ENCODE measurements at regions not wholly inside any gene's neighbourhood (a gene's known extent, or its start where the extent isn't known, plus 50 kb on each side); places are given as distances from the start of the nearest gene placed in this dataset.

DNA sequence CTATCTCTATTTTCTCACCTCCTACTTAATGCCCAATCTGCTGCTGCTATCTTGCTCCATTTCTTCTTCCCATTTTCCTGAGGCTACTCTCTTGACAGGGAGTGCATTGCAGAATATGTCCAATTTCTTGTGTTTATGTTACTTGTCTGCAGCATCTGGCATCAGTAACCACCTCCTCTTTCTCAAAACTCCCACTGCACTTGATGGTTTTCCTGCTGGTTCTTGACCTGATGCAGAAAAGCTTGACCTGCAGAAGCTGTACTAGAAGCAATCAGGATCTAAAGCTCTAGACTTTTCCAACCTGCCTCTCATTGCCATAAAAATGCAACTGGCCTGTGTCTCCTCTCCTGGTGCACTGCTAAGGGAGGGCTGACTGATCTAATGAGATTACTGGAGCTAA is 287.8 kb downstream of the ZEB1 start:
- DNase-seq (ENCODE audit: low read depth): no peak

DNA sequence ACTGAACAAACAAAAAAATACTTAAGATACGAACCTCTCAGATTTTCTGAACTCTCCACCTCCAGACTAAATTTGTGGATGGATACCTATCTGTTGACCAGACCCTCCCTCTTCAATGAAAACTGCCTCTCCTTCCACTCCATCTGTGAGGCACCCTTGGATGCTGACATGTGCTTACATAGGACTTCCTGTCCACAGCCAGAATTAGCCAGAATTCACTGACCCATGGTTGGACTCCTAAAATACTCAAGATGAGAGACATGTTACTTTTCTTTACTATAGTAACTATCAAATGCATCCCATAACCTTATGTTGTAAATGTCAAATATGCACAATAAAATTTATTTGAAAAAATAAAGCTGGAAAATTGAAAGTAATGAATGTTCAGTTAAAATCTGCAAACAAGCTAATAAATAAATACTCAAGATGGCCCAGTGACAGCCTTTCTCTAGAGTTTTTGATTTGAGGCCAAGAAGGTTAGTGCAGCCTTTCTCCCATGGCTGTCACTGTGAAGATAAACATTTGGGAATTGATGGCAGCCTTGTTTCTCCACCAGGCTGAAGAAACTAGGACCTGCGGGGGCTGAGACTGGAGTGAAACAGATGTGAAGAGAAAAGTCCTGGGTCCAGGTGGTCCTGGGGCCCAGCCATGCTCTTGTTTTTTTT is 287.0 kb downstream of the ZEB1 start:
- no peak for DNase-seq (ENCODE audit: low read depth)

DNA sequence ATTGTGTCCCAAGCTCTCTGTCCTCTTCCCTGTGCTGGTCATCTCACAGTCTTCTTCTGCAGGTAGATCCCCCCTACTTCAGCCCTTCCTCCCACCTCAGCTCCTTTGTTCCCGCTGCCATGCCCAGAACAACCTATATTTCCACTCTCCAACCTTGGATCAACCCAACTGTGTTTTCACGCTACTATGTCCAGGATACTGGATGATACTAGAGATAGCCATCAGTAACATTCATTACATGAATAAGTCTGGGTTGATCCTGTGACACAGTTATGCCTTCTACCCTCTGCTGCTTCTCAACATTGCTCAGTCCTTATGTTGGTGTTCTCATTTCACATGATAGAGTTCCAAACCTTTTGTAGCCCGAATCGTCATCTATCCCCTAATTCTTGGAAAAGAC is 286.4 kb downstream of the ZEB1 start:
- DNase-seq (ENCODE audit: low read depth): no peak

DNA sequence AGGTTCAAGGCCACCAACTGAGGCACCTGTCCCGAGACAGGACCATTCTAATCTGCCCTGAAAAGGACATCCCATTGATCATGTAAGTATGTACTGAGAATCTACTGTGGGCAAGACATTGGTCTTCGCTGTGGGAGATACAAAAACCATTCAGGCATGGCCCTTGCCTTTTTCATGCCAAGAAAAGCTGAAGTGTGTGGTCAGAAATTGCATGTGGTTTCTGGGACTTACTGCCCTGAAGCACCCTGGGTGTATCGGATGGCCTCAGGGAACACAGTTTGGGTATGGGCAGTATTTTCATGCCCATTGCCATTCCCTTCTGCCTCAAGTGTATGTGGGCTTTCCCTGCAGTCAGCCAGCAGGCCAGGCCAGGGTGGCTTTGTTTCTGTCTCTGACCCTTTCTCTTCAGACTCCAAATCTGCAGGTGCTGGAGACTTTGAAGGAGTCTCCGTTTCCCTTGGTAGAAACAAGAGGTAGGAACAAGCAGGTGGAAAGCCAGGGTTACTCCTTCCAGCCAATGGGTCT is 285.7 kb downstream of the ZEB1 start:
- no peak for DNase-seq (ENCODE audit: low read depth)

DNA sequence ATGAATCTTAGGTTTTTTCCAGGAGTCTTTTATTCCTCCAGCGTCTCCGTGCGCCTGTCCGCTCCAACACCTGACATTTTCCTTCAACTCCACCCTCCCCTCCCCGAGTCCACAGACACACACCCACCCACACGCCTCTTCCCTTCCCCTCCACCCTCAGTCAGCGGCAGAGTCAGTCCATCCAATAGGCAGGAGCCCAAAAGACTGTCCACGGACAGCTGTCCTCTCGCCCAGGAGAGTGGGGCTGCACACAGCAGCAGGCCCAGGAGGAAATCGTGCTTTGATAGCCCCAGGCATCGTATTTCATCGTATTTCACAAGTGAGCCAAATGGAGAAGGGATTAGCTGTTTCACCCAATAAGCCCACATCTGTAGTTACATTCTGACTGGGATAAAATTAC is 285.1 kb downstream of the ZEB1 start:
- DNase-seq (ENCODE audit: low read depth): no peak

DNA sequence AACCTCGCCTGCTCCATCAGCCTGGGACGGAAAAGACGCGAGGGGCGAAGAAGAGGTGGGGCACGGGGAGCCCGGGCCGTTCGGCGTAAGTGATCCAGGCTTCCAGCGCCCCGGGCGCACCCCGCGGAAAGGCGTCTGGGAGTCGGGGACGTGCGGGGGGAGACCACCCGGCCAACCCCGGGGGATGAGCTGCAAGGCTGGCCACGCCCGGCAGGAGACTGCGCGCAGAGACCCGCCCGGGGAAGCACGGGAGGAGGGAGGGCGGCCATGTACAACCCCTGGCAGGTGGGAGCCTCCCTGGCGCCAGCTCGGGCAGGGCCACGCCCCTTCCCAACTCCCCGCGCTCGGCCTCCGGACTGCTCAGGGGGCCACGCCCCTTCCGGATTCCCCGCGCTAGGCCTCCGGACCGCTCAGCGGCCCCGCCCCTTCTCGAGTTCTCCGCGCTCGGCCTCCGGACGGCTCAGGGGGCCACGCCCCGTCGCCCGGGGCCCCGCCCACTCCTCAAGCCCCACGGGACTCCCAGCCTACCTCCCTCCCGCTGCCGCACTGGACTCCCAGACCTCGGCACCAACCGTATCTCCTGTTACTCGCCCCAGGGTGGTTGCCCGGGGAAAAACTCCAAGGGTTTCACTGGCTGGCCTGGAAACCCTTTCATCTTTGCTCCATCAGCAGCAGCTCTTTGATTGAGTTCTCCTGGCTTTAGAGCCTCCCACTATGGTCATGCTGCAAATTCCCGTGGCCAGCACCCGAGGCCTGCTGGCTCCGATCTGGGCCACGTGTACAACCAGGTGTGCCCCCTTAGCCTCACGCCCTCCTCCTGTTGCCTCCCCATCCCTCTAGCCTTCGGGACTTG is 284.4 kb downstream of the ZEB1 start:
- DNase-seq (ENCODE audit: low read depth): peak; percentile 39

DNA sequence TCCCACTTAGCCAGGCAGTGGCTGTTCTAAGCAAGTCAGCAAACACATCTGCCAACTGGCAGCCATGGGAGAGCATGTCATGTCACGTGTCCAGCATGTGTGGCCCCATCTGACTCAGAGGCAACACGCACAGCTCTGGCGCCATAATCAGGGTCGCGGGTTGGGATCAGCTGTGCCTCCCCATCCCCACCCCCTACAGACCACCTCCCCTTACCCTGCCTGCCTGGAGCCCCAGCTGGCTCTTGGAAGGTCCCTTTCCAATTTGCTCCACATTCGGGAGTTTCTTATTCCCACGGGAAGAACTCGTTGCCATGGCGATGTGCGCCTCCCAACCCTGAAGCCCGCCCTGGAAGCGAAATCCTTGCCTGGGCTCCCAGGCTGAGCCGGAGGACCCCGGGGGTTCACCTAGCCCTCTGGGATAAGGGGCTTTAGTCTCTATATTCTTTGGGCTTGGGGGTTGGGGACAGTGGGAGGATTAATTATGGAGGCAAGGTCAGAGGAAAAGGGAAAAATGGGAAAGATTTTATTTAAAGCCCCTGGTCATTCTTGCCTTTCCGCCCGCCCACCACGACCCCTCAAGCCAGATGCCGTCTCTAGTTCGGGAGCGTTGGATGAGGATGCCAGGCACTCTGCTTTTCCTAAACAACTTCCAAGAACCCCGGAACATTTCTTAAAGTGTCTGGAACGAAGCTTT is 283.7 kb downstream of the ZEB1 start:
- no peak for DNase-seq (ENCODE audit: low read depth)

DNA sequence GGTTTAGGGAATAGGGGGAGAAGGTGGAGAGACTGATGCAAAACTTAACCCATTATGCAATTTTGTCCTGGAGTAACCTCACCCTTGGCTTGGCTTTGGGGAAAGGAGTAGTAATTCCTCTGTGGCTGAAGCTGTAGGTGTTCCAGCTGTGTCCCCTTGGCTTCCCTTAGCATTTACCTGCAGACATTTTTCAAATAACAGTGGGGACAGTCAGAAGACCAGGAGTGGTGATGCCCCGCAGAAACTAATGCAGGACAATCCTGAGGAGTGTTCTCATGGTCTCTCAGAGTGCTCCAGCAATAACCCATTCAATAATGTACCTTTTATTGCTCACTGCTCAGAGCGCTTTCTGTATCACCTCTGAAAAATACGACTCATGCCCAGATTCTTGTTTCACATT is 282.1 kb downstream of the ZEB1 start:
- no peak for DNase-seq (ENCODE audit: low read depth)

DNA sequence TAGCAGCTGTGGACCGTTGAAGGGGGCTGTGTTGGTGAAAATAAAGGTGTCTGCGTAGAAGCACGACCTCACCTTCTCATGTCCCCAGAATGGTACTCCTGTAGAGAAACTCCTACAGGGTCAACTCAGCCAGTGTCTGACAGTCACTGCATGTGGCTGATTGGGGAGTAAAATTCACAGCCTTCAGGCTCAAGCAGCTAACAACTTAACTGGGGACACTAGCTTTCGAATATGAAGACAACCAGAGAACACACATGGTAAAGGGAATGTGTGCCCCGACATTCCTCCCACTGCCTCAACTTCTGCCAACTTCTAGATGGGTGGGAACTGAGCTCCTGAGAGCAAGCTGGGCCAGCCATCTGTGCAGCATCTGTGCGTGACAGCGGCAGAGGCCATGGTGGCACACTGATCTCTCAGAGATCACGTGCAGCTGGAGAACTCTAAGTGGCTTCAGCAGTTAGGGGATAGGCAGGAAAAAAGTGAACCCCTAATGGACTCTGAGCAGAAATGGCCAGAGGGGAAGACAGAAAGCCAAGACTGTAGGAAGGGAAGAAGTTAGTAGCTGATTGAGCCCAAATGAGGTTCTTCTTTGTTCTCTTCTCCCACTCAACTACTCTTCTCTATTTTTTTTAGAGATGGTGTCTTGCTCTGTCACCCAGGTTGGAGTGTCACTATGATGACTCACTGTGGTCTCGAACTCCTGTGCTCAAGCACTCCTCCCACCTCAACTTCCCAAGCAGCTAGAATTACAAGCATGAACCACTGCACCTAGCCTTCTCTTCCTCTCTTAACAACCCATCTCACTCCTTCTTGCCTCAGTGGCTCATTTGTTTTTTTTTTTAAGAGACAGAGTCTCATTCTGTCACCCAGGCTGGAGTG is 280.8 kb downstream of the ZEB1 start:
- DNase-seq (ENCODE audit: low read depth): no peak

DNA sequence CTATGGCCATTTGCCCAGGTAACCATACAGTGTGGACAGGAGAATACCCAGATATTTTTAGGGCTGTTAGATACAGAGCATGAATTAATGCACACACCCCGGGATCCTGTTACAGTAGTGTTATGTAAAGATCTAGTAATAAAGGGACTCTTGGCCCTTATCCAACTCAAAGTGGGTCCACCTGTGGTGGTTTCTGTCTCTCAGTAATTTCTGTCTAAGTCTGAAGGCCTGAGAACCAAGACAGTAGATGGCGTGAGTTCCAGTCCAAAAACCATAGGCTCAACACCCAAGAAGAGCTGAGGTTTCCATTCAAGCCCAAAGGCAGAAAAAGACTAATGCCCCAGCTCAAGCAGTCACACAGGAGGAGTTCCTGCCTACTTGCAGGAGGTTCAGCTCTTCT is 277.7 kb downstream of the ZEB1 start:
- no peak for DNase-seq (ENCODE audit: low read depth)

DNA sequence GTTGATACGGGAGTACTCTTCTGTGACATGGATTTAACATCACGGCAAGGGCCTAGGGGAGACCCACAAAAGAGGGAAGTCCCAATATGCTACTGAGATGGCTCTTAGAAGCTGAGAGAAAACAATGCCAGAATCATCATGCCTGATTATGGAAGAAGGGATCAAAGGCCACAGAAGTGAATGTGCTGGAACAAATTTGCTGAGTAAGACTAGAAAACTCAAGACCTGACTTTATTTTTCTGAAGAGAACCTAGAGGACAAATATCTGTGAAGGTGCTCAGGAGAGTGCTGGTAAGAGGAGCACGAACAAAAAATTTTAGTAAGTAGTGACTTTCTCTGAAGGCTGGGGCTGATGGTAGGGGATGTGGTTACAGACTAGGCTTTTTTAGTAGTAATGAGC is 277.0 kb downstream of the ZEB1 start:
- no peak for DNase-seq (ENCODE audit: low read depth)

DNA sequence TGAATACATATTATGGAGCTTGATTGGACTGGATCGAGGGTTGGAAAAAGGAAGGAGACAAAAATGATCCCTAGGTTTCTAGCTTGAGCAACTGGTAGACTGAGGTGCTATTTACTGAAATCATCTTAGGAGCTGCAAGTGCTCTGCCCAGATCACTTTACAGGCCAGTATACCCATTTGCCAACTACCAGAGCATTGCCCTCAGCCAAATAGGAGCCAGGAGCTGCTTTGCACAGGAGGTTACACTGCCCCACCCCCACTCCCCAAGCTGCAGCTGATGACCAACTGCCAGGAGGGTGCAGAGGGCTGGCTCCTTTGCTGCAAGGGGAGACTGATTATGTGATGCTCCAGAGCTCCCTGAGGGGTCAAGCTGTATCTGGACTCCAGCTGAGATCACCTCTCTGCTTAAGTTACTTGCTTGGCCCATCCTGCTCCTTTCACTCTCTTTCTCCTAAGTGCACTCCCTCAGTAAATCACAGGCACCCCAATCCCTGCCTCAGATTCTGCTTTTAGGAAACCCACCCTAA is 275.4 kb downstream of the ZEB1 start:
- DNase-seq (ENCODE audit: low read depth): no peak

DNA sequence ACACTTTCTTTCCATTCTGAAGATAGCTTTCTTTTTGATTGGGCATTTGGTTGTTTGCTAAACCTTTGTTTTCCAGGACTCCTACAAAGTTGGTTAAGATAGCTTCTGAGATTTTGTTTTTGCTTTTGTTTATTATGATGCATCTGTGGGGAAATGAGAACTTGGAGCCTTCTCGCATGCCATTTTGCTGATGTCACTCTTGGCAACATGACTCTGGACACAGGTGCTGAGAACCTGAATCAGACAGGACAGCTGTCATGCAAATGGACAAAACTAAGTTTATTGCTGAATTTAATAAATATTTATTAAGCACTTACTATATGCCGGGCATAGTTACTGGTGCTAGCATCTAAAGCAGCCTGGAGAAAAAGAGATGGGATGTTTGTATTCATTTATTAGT is 274.1 kb downstream of the ZEB1 start:
- DNase-seq (ENCODE audit: low read depth): no peak

DNA sequence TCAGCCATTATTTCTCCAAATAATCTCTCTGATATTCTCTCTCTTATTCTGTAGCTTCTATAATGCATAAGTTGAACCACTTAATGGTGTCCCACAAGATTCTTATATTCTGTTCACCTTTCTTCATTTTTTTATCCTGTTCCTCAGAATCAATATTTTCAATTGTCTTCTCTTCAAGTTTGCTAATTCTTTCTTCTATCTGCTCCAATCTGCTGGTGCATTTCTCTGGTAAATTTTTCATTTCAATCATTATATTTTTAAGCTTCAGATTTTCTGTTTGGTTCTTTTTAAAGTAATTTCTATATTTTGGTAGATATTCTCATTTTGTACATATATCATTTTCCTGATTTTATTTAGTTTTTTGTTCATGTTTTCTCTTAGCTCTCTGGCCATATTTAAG is 272.6 kb downstream of the ZEB1 start:
- DNase-seq (ENCODE audit: low read depth): no peak

DNA sequence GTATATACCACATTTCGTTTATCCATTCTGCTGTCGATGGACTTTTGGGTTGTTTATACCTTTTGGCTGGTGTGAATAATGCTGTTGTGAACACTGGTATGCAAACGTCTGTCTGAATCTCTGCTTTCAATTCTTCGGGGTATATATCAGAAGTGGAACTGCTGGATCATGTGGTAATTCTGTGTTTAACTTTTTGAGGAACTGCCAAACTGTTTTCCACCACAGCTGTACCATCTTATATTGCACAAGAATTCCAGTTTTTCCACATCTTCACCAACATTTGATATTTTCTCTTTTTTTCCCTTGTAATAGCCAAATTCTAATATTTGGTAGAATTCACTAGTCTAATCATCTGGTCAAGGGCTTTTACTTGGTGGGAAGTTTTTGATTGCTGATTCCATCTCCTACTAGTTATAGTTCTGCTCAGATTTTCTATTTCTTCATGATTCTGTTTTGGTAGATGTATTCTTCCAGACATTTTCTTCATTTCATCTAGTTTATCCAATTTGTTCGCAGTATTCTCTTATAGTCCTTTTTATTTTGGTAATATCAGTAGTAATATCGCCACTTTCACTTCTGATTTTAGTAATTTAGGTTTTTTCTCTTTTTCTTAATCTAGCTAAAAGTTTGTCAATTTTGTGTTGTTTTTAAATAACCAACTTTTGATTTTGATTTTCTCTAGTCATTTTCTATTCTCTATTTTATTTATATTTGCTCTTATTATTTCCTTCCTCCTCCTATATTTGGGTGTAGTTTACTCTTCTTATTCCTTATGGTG is 271.2 kb downstream of the ZEB1 start:
- no peak for DNase-seq (ENCODE audit: low read depth)

DNA sequence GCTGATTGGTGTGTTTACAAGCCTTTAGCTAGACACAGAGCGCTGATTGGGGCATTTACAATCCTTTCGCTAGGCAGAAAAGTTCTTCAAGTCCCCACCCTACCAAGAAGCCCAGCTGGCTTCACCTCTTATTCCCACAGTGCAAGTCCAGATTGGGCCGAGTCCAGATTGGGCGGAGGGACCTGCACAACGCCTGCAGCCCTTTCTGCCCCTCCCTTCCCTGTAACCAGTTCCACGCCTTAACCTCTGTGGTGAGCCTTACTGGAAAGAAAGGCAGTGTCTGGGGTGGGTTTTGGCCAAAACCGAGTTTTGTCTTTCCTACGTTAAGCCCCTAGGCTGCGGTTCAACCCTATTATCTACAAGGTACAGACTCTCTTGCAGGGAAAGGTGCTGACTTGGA is 268.7 kb downstream of the ZEB1 start:
- no peak for DNase-seq (ENCODE audit: low read depth)

DNA sequence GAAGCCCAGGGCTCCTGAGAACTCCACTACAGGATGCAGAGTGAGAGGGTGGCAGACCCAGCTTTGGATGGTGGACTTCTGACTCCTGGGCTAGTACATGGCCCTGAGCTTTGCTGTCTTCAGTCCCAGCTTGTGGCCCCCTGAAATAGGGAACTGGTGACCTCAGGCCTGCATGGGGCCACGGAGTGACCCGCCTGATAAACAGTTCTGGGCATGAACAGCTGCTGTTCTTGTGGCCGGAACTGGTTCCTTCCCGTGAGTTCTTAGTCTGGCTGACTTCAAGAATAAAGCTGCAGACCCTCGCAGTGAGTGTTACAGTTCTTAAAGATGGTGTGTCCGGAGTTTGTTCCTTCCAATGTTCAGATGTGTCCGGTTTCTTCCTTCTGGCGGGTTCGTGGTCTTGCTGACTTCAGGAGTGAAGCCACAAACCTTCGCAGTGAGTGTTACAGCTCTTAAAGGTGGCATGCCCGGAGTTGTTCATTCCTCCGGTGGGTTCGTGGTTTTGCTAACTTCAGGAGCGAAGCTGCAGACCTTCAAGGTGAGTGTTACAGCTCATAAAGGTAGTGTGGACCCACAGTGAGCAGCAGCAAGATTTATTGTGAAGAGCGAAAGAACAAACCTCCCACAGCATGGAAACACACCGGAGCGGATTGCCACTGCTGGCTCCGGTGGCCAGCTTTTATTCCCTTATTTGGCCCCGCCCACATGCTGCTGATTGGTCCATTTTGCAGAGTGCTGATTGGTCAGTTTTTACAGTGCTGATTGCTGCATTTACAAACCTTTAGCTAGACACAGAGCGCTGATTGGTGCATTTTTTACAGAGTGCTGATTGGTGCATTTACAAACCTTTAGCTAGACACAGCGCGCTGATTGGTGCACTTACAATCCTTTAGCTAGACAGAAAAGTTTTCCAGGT is 268.0 kb downstream of the ZEB1 start:
- no peak for DNase-seq (ENCODE audit: low read depth)

DNA sequence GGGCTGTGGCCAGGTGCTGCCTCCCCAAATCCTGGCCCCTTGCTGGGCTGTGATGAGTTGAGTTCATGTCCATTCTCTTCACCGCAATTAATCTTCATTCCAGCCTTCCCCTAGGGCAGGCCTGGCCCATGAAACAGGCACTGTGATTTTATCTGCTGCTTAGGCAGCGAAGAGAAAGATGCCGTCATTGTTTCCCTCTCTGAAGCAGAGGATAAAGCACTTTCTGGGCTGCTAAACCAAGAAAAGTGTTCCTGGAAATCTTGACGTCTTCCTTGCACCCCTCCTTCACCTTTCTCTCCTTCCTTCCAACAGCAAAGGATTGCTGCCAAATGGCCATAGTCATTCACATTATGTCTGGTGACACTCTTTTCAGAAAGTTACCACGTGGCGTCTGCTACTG is 265.9 kb downstream of the ZEB1 start:
- DNase-seq (ENCODE audit: low read depth): no peak

DNA sequence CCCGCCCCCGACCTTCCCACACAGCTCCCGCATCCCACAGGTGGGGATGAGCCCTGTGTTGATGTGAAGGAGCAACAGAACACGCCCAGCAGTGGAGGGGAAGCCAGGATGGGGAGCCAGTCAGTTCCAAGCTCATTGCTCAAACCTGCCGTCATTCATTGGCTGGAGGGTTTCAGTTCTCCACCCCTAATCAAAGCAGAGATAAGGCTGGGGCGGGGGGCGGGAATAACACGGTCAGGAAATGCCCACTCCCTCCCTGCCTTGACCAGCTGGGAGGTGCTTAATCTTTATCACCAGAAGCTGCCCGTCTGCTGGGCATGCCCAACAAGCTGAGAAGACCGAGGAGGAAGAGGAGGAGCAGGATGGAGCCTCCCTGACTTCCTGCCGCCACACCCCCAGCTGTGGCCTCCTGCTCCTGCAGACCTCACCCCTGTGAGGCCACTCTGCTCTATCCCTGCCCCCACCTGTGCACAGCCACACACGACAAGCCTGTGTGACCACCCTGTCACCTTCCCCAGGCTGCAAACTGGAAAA is 265.1 kb downstream of the ZEB1 start:
- DNase-seq (ENCODE audit: low read depth): no peak

DNA sequence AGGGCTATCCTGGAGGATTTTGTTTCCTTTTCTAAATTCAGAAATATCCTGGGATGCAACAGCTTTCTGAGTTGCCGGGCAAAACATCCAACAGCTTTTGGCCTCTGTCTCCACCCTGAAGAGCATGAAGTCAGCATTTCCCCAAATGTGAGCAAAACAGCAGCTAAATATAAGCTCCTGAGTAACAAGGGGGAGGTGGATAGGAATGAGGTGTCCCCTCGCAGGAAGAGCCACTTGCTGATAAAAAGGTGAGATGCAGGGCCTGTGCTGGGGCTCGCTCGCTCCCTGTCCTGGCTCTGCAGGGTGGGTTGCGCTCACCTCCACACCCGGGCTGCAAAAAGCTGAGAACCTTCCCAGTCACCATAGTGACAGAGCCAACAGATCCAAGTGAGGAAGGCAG is 264.3 kb downstream of the ZEB1 start:
- no peak for DNase-seq (ENCODE audit: low read depth)

Measured in activated T-cell treated with anti-CD3 and anti-CD28 coated beads for 1 hour (primary cell).